Midbrain (tissue), 1 donor: ENCODE measurements at regions not wholly inside any gene's neighbourhood (a gene's known extent, or its start where the extent isn't known, plus 50 kb on each side); places are given as distances from the start of the nearest gene placed in this dataset.
"Not testable (repeated sequence)": the region's sequence is repeated elsewhere in the genome, so short reads cannot be mapped to it uniquely, and the experiment has no call there.

ENCODE experiments used
- DNase-seq: peaks from one replicate; lab custom pipeline; 2025; lab: John Stamatoyannopoulos, UW

DNA sequence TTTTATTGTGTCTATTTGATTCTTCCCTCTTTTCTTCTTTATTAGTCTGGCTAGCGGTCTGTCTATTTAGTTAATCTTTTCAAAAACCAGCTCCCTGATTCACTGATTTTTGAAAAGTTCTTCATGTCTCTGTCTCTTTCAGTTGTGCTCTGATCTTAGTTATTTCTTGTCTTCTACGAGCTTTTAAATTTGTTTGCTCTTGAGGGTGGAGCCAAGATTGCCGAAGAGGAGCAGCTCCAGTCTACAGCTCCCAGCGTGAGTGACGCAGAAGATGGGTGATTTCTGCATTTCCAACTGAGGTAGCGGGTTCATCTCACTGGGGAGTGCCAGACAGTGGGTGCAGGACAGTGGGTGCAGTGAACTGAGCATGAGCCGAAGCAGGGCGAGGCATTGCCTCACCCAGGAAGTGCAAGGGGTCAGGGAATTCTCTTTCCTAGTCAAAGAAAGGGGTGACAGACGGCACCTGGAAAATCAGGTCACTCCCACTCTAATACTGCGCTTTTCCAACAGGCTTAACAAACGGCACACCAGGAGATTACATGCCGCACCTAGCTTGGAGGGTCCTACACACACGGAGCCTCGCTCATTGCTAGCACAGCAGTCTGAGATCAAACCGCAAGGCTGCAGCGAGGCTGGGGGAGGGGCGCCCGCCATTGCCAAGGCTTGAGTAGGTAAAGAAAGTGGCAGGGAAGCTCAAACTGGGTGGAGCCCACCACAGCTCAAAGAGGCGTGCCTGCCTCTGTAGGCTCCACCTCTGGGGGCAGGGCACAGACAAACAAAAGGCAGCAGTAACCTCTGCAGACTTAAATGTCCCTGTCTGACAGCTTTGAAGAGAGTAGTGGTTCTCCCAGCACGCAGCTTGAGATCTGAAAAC, 220.6 kb upstream of the IRAK1BP1 start:
- DNase-seq: not testable (repeated sequence)

- not testable (repeated sequence) for DNase-seq
These were observed 201.5 kb upstream of the IRAK1BP1 start for GRCh38 chr6:78665819-78666218.

- DNase-seq: no peak
These were observed 200.6 kb upstream of the IRAK1BP1 start for GRCh38 chr6:78666764-78667163.

- no peak for DNase-seq
These were observed 197.2 kb upstream of the IRAK1BP1 start for GRCh38 chr6:78670156-78670555.

GRCh38 chr6:78670802-78671201, 196.5 kb upstream of the IRAK1BP1 start:
- DNase-seq: no peak

- not testable (repeated sequence) for DNase-seq
These were observed 191.0 kb upstream of the IRAK1BP1 start for GRCh38 chr6:78676069-78677007.

DNA sequence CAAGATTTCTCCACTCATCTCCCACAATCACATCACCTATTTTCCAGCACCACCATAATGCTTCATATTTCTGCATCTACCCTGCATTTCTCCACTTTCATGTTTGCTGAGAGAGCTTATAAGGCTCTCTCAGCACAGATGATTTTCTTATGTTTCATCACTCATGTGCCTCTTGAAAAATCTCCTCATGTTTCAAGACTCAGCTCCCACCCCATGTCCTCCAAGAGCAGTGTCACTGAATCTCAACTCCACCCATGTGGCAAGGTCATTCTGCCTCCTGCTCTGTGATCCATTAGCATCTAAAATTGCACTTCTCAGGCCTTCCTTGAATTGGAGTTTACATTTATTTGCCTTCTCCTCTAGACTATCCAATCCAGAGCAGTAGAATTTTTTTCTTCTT, 178.7 kb upstream of the IRAK1BP1 start:
- no peak for DNase-seq

DNA sequence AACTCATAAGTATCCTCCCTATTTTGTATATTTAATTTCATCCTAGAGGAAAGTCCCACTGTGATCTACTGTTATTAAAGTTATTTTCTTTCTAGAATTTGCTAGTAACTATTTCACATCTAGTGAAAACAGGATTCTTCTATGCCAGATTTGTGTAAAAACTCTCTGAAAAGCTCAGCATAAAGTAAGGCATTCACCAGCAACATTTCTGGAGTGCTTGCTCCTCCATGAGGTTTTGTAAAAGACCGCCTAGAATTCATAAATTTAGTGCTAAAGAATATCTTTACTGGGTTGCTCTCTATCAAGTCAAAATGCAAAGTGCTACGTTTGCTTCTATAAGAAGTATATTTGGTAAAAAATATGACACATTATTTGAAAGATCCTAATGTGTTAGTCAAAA, 173.5 kb upstream of the IRAK1BP1 start:
- no peak for DNase-seq

- DNase-seq: not testable (repeated sequence)
These were observed 172.7 kb upstream of the IRAK1BP1 start for GRCh38 chr6:78694628-78695027.

- no peak for DNase-seq
These were observed 166.4 kb upstream of the IRAK1BP1 start for GRCh38 chr6:78700991-78701390.

GRCh38 chr6:78701407-78701806, 165.9 kb upstream of the IRAK1BP1 start:
- no peak for DNase-seq

DNA sequence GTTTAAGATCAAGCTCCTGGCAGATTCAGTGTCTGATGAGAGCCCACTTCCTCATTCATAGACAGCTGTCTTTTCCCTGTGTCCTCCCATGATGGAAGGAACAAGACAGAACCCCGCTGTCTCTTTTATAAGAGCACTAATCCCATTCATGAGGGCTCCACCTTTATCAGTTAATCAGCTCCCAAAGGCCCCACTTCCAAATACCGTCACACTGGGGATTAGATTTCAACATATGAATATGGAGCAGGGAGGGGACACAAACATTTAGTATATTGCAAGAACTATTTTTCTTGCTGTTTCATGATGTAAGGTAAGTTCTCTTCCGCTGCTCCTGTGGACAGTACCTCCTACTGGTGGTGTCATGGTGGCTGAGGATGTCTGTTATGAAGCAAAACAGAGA, 158.3 kb upstream of the IRAK1BP1 start:
- DNase-seq: no peak

DNA sequence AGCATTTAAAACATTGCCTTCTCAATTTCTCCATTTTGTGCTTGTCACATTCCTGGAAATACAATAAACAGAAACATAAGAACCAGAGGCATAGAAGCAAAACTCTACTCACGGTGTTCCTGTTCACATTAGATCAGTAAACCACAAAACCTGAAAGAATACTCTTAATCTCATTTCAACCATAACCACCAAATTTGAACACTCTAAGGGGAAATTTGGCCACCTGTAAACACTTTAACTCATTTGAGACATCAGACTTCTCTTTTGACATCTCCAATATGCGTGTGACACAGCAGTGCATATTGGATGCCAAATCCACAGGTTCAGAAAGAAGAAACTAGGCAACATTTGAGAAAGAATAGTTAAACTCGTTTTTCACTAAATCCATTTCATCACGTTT, 153.8 kb upstream of the IRAK1BP1 start:
- DNase-seq: no peak

- no peak for DNase-seq
These were observed 123.2 kb upstream of the IRAK1BP1 start for GRCh38 chr6:78744144-78744543.

DNA sequence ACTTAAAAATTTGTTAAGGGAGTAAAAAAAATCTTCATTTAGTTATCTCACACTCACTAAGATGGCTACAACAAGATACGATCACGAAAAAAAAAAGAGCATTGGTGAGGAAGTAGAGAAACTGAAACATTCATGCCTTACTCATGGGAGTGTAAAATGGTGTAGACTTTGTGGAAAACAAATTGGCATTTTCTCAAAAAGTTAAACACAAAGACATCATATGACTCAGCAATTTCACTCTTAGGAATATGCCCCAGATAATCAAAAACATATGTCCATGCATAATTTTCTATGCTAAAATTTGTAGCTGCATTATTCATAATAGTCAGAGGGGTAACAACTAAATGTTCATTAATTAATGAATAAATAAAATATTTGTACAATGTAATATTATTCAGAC, 120.9 kb upstream of the IRAK1BP1 start:
- DNase-seq: no peak

DNA sequence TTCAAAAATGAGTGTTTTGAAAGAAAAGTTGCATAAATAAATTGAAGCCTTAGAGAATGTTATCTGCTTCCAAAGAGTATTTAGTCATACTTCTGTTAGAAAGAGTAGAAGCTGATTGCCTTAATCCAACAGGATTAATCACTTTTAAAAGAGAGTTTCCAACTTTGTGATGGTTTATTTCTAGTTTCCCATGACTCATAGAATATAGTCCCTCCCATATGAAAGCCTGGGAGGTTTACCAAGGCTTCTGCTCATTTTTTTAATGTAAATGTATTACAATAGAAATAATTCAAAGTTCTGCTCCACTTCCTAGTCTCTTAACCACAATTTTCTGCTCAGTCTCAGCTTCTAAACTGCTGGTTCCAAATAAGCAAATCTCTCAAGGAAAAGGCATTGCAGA, 118.0 kb upstream of the IRAK1BP1 start:
- DNase-seq: no peak

DNA sequence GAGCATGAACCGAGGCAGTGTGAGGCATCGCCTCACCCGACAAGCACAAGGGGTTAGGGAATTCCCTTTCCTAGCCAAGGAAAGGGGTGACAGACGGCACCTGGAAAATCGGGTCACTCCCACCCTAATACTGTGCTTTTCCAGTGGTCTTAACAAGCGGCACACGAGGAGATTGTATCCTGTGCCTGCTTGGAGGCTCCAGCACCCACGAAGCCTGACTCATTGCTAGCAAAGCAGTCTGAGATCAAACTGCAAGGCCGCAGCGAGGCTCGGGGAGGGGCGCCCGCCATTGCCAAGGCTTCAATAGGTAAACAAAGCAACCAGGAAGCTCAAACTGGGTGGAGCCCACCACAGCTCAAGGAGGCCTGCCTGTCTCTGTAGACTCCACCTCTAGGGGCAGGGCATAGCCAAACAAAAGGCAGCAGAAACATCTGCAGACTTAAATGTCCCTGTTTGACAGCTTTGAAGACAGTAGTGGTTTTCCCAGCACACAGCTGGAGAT, 109.0 kb upstream of the IRAK1BP1 start:
- not testable (repeated sequence) for DNase-seq

- no peak for DNase-seq
These were observed 99.1 kb upstream of the IRAK1BP1 start for GRCh38 chr6:78768271-78768670.

DNA sequence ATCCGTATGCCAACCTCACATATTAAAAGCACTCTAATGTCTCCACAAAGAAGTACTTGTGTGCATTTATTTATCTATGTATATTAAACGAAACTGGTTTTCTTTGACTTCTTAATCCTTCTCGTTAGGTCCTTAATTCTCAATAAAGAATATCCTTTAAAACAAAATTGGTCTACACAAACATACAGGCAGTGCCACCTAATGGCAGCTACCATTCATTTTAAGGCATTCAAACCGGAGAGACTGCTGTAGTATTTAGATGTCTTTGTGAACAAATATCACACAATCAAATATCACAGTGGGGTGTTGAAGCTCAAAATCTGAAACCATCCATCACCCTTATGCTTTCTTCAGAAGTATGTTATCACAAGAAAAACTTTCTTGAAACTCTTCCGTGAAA, 96.6 kb upstream of the IRAK1BP1 start:
- DNase-seq: no peak

DNA sequence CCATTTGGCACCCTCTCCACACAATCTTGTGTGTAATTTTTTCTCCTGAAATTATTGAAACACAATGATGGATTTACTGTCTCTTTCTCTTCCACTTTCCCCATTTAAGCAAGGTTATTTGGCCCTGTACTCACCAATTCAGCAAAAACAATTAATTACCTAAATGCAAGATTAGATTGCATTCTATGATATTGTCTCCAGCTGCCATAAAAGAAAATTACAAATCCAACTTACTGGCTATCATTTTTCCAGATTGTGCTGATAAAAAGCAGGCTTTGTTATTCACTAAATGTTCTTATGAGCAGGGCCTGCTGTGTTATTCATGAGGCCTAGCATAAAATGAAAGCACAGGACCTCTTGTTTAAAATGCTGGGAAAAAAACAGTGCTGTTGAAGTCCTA, 95.8 kb upstream of the IRAK1BP1 start:
- no peak for DNase-seq

- DNase-seq: no peak
These were observed 86.3 kb upstream of the IRAK1BP1 start for GRCh38 chr6:78781001-78781400.

DNA sequence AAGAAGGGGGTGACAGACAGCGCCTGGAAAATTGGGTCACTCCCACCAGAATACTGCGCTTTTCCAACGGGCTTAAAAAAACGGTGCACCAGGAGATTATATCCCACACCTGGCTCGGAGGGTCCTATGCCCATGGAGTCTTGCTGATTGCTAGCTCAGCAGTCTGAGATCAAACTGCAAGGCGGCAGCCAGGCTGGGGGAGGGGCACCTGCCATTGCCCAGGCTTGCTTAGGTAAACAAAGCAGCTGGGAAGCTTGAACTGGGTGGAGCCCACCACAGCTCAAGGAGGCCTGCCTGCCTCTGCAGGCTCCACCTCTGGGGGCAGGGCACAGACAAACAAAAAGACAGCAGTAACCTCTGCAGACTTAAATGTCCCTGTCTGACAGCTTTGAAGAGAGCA, 84.0 kb upstream of the IRAK1BP1 start:
- DNase-seq: not testable (repeated sequence)

GRCh38 chr6:78797270-78797669, 70.1 kb upstream of the IRAK1BP1 start:
- DNase-seq: no peak
